Transverse colon (tissue), 4 donors: ENCODE measurements at regions not wholly inside any gene's neighbourhood (a gene's known extent, or its start where the extent isn't known, plus 50 kb on each side); places are given as distances from the start of the nearest gene placed in this dataset.

Experiments
- DNase-seq: peaks from one replicate; pipeline ENCODE4 v3.0.0-alpha.2; 2019
- H3K27ac ChIP-seq, 4 donors: fragments of 200-600 bp; sonication (generic); 2 replicates each; pipeline ENCODE4 v1.5.1; 2016 to 2018; ENCODE audit warnings: inconsistent platforms in 4 of 4
- H3K27me3 ChIP-seq: fragments of 200-600 bp; sonication (generic); 2 replicates; pipeline ENCODE4 v1.5.1; 2017; ENCODE audit warnings: inconsistent platforms
- H3K36me3 ChIP-seq, 4 donors: fragments of 200-600 bp; sonication (generic); 2 replicates each; pipeline ENCODE4 v1.5.1; 2017 to 2019; ENCODE audit warnings: inconsistent platforms in 4 of 4
- H3K4me1 ChIP-seq, 4 donors: fragments of 200-600 bp; sonication (generic); 2 replicates each; pipeline ENCODE4 v1.5.1; 2017 to 2020; ENCODE audit warnings: inconsistent platforms in 4 of 4
- H3K4me3 ChIP-seq, 4 donors: fragments of 200-600 bp; sonication (generic); 1 replicate in 1 of 4; 2 replicates in 3 of 4; pipeline versions ENCODE4 v1.5.1 to v1.6.1; 2017 to 2019; ENCODE audit warnings: inconsistent platforms in 4 of 4
- H3K9me3 ChIP-seq, 2 donors: fragments of 200-600 bp; sonication (generic); 2 replicates each; pipeline ENCODE4 v1.5.1; 2017 to 2019; ENCODE audit warnings: inconsistent platforms in 2 of 2
- CTCF ChIP-seq, 5 experiments: fragments of 200-600 bp in 3 of 5; fragments of 450-650 bp in 2 of 5; sonication (generic) in 3 of 5; IDR thresholded peaks; 1 replicate in 2 of 5; 2 replicates in 3 of 5; pipeline ENCODE4 v1.5.1; 2016 to 2017; ENCODE audit warnings: antibody characterized with exemption in 5 of 5, inconsistent platforms in 3 of 5, mild to moderate bottlenecking in 2 of 5, moderate library complexity in 1 of 5
- EP300 ChIP-seq: sonication (generic); formaldehyde crosslinking; IDR thresholded peaks from one replicate; pipeline ENCODE4 v1.6.1; 2017; ENCODE audit warnings: antibody characterized with exemption, low read depth
- POLR2A ChIP-seq: fragments of 450-650 bp; IDR thresholded peaks from one replicate; pipeline ENCODE4 v1.6.1; 2016; ENCODE audit warnings: antibody characterized with exemption, mild to moderate bottlenecking, moderate library complexity
- POLR2AphosphoS5 ChIP-seq, 3 donors: sonication (generic); formaldehyde crosslinking; IDR thresholded peaks; one replicate each; pipeline ENCODE4 v1.6.1; 2016; ENCODE audit warnings: antibody characterized with exemption in 3 of 3
- WGBS, 2 donors: methylation state at CpG; one replicate each; pipeline ENCODE4 v1.1.5; 2018; ENCODE audit warnings: low coverage in 1 of 2; 5-methylcytosine and 5-hydroxymethylcytosine counted together
- in situ Hi-C, 4 donors: fragments of 200-750 bp; cut with MboI; loops; one replicate each; pipeline versions ENCODE4 v1.15.0 to v1.15.1; 2017; ENCODE audit warnings: low sequenced_read_pairs in 3 of 4, low pct_ligation_motif_present in 1 of 4, low pct_unique_long_range_greater_than_20kb in 1 of 4
- intact Hi-C: fragments of 100-400 bp; cut with DNase I; formaldehyde crosslinking; loops from one replicate; pipeline ENCODE4 v1.15.1; 2023; ENCODE audit warnings: low total_unique reads

- Histone ChIP-seq H3K27me3 (no peaks in the 10 kb centered on the region), H3K36me3 (no peaks in the 10 kb centered on the region), H3K27ac (no peak overlapping the region), H3K4me1 (no peaks in the 10 kb centered on the region), H3K4me3 (no peak overlapping the region), H3K9me3 (no peaks in the 10 kb centered on the region)
- TF ChIP-seq POLR2AphosphoS5 (IDR thresholded peaks at IDR 0.05) (no peak), EP300 (no peak), CTCF (IDR thresholded peaks at IDR 0.05) (no peak), POLR2A (no peak)
- in situ Hi-C loops: no loop called here
- intact Hi-C loops: no loop called here
- WGBS, 2 donors: 74 to 81% methylated on average over 7 of the region's 7 CpGs
- no peak for DNase-seq
Measured at GRCh38 chr20:17012546-17013226, 214.2 kb upstream of the PCSK2 start.

- no peaks in the 10 kb centered on the region for H3K27me3 ChIP-seq
- no peaks in the 10 kb centered on the region for H3K9me3 ChIP-seq
- no peak overlapping the region for H3K4me3 ChIP-seq
- TF ChIP-seq POLR2A (no peak), CTCF (IDR thresholded peaks at IDR 0.05) (no peak), POLR2AphosphoS5 (IDR thresholded peaks at IDR 0.05) (no peak), EP300 (no peak)
- WGBS, 2 donors: 21 to 48% methylated on average over 2 to 5 of the region's 5 CpGs
- DNase-seq: no peak
- no peaks in the 10 kb centered on the region for H3K4me1 ChIP-seq
- intact Hi-C loops (no loop called here), in situ Hi-C loops (no loop called here)
- H3K27ac ChIP-seq: no peak overlapping the region
- no peaks in the 10 kb centered on the region for H3K36me3 ChIP-seq
Measured at GRCh38 chr20:17014217-17014616, 212.6 kb upstream of the PCSK2 start.

- in situ Hi-C loops: no loop called here
- 65 to 72% methylated on average over 4 of the region's 4 CpGs for WGBS, 2 donors
Measured at GRCh38 chr20:17014756-17015366, 212.0 kb upstream of the PCSK2 start.

GRCh38 chr20:17017232-17017631 lies 209.6 kb upstream of the PCSK2 start:
- H3K36me3 ChIP-seq: no peaks in the 10 kb centered on the region
- intact Hi-C loops (no loop called here), in situ Hi-C loops (no loop called here)
- H3K4me1 ChIP-seq: no peaks in the 10 kb centered on the region
- H3K4me3 ChIP-seq: no peak overlapping the region
- H3K9me3 ChIP-seq: no peaks in the 10 kb centered on the region
- no peak for TF ChIP-seq EP300
- H3K27ac ChIP-seq: no peak overlapping the region
- no peaks in the 10 kb centered on the region for H3K27me3 ChIP-seq
- 43 to 78% methylated on average over 1 to 2 of the region's 2 CpGs for WGBS, 2 donors
- DNase-seq: no peak

More at GRCh38 chr20:17014756-17015366, 212.0 kb upstream of the PCSK2 start:
- H3K4me1 ChIP-seq: no peaks in the 10 kb centered on the region
- H3K9me3 ChIP-seq: no peaks in the 10 kb centered on the region
- TF ChIP-seq POLR2A: no peak
- TF ChIP-seq EP300: no peak
- no peak for TF ChIP-seq POLR2AphosphoS5 (IDR thresholded peaks at IDR 0.05)
- no peak for TF ChIP-seq CTCF (IDR thresholded peaks at IDR 0.05)
- no peaks in the 10 kb centered on the region for H3K27me3 ChIP-seq
- H3K36me3 ChIP-seq: no peaks in the 10 kb centered on the region
- DNase-seq: no peak
- H3K4me3 ChIP-seq: no peak overlapping the region
- intact Hi-C loops: no loop called here
- H3K27ac ChIP-seq: no peak overlapping the region

- Histone ChIP-seq H3K27ac (no peak overlapping the region), H3K4me1 (no peaks in the 10 kb centered on the region), H3K27me3 (no peaks in the 10 kb centered on the region), H3K36me3 (no peaks in the 10 kb centered on the region), H3K4me3 (no peak overlapping the region), H3K9me3 (no peaks in the 10 kb centered on the region)
- intact Hi-C loops (no loop called here), in situ Hi-C loops (no loop called here)
- TF ChIP-seq EP300 (no peak), POLR2AphosphoS5 (IDR thresholded peaks at IDR 0.05) (no peak)
- DNase-seq: no peak
Measured at GRCh38 chr20:17021481-17021880, 205.4 kb upstream of the PCSK2 start.
